ENCODE measurements at regions not wholly inside any gene's neighbourhood (a gene's known extent, or its start where the extent isn't known, plus 50 kb on each side); places are given as distances from the start of the nearest gene placed in this dataset.

DNA sequence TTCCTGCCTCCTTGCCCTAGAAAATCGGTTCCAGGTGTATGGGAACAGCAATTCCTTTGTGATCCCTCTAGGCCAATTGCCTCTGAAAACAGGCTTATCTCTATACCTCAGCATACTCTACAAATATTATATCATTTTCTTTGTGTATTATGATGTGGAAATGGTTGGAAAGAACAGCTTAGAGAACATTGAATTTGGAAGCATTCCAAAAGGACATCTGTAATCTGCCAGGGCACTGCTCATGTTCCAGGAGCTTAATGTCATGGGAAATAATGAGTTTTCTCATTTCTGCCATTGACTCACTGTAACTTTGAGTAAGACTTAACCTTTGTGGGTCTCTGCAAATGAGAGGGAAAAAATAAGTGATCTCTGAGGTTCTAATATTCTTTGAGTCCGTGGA lies 147.3 kb downstream of the UFM1 start:
- TF ChIP-seq POLR2A (IDR thresholded peaks at IDR 0.05) (no peak), POLR2AphosphoS5 (IDR thresholded peaks at IDR 0.05) (no peak)
- TF ChIP-seq, protein P1, sequence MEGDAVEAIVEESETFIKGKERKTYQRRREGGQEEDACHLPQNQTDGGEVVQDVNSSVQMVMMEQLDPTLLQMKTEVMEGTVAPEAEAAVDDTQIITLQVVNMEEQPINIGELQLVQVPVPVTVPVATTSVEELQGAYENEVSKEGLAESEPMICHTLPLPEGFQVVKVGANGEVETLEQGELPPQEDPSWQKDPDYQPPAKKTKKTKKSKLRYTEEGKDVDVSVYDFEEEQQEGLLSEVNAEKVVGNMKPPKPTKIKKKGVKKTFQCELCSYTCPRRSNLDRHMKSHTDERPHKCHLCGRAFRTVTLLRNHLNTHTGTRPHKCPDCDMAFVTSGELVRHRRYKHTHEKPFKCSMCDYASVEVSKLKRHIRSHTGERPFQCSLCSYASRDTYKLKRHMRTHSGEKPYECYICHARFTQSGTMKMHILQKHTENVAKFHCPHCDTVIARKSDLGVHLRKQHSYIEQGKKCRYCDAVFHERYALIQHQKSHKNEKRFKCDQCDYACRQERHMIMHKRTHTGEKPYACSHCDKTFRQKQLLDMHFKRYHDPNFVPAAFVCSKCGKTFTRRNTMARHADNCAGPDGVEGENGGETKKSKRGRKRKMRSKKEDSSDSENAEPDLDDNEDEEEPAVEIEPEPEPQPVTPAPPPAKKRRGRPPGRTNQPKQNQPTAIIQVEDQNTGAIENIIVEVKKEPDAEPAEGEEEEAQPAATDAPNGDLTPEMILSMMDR (IDR thresholded peaks at IDR 0.05 in 8 of 11, conservative IDR thresholded peaks at IDR 0.05 in 3 of 11), result no peak
